ENCODE measurements at regions not wholly inside any gene's neighbourhood (a gene's known extent, or its start where the extent isn't known, plus 50 kb on each side); places are given as distances from the start of the nearest gene placed in this dataset.
A peak's percentile ranks its signal among the peaks of the same experiment; 100 is the strongest.

DNA sequence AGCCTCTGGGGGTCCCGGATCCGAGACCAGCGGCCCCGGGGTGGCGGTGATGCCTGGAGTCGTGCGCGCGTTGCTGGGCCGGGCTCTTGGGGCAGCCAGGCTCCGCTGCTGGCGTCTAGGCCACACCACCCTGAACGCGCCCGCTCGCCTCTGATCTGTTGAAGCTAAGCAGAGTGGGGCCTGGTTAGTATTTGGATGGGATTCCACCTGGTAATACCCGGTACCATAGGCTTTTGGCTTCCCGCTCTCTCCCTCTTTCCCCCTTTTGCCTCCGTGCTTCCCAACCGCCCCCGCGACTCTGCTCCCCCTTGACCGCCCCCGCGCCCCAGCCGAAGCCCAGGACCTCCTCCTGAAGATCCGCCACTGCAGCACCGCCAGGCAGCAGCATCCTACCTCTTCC lies 1383.5 kb upstream of the DEFB115 start:
- H3K27ac ChIP-seq (ENCODE audit: extremely low read depth, low read depth, low read length): no peak overlapping the region
- no peak for FAIRE-seq
- H3K4me3 ChIP-seq: no peak overlapping the region

DNA sequence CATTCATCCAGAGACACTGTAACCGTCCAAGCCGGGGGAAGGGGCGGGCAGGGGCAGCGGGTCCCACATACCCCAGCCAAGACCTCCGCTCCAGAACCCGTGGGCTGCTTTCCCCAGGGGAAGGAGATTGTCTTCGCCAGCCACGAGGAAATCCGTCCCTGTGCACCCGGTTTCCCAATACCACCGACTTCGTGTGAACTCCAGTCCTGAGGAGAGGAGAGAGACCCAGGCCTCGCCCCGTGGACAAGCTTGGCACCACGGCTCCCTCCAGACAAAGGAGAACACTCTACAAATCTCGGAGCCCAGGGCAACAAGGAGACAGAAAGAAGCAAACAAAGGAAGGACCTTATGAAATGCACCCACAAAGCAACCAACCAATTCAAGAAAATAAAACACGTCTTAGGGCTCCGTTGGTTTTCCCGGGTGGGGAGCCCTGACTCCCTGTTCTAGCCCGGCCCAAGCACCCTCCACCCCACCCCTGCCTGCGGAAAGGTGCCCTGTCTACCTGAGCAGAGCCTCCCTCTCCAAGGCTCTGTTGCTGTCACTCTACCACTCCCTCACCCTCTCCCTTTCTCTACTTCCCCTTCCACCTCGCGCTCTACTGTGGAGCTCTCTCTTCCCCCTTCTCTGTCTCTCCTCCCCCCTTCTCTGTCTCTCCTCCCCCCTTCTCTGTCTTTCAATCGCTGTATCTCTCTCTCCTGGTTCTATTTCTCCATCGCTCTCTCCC lies 1382.8 kb upstream of the DEFB115 start:
- intact Hi-C loops (cut with micrococcal nuclease): no loop called here
- WGBS (ENCODE audit: insufficient coverage, low coverage, missing lambda C conversion rate): 40% methylated on average over 19 of the region's 25 CpGs

More for the DNA sequence above, 1383.5 kb upstream of the DEFB115 start:
- Histone ChIP-seq H3K79me2 (ENCODE audit: control insufficient read depth, insufficient read depth, low read length) (no peaks in the 10 kb centered on the region), H3K4me1 (replicated peaks in 1 of 2; ENCODE audit: control insufficient read depth in 2 of 2, insufficient read depth in 2 of 2, low read length in 2 of 2) (peaks cover 0 to 25% of the 10 kb centered on the region in 2 experiments; a peak in 2 of 5 replicates), H3K9me3 (replicated peaks; ENCODE audit: control insufficient read depth, insufficient read depth, low read depth, low read length) (peaks cover 3% of the 10 kb centered on the region; the same call in 1 of the 2 replicates), H3K9ac (ENCODE audit: insufficient read depth in 1 of 2, low read depth in 2 of 2, low read length in 2 of 2) (no peak overlapping the region), H3K9me1 (ENCODE audit: control insufficient read depth, insufficient read depth, low read length) (no peaks in the 10 kb centered on the region), H4K20me1 (replicated peaks; ENCODE audit: control insufficient read depth, insufficient read depth, low read length) (no peaks in the 10 kb centered on the region), H3K27me3 (ENCODE audit: control insufficient read depth in 2 of 2, insufficient read depth in 2 of 2, low read length in 2 of 2) (no peaks in the 10 kb centered on the region), H3K4me2 (ENCODE audit: insufficient read depth, low read length) (no peak overlapping the region), H3K36me3 (ENCODE audit: control insufficient read depth, insufficient read depth, low read length) (no peaks in the 10 kb centered on the region), H2AFZ (ENCODE audit: low read depth, low read length) (no peak overlapping the region)
- intact Hi-C loops (cut with micrococcal nuclease) (no loop called here), in situ Hi-C loops (cut with MboI) (no loop called here)
- ChIA-PET POLR2A (no interaction called here), CTCF (ENCODE audit: low intra/inter-chr PET ratio) (no interaction called here)
- no TSS peak for BruUV-seq (replicated peaks)
- peak in 1 of 4 experiments; percentile 39 for DNase-seq (ENCODE audit: extremely low read depth in 1 of 4, low spot score in 3 of 4)
- TF ChIP-seq USF2 (CRISPR knock-in tag; IDR thresholded peaks at IDR 0.05): no peak
- TF ChIP-seq POLR3A (IDR thresholded peaks at IDR 0.05; ENCODE audit: borderline replicate concordance, extremely low read depth, insufficient read depth, insufficient read length): peak; percentile 18
- ATAC-seq: no peak
- WGBS (ENCODE audit: insufficient coverage, low coverage, missing lambda C conversion rate): 59% methylated on average over 18 of the region's 28 CpGs

More for the DNA sequence above, 1382.8 kb upstream of the DEFB115 start:
- no peaks in the 10 kb centered on the region for H3K9me1 ChIP-seq (ENCODE audit: control insufficient read depth, insufficient read depth, low read length)
- H4K20me1 ChIP-seq (replicated peaks; ENCODE audit: control insufficient read depth, insufficient read depth, low read length): no peaks in the 10 kb centered on the region
- H3K36me3 ChIP-seq (ENCODE audit: control insufficient read depth, insufficient read depth, low read length): no peaks in the 10 kb centered on the region
- peaks cover 0 to 27% of the 10 kb centered on the region in 2 experiments; a peak in 2 of 5 replicates for H3K4me1 ChIP-seq (replicated peaks in 1 of 2; ENCODE audit: control insufficient read depth in 2 of 2, insufficient read depth in 2 of 2, low read length in 2 of 2)
- in situ Hi-C loops (cut with MboI): loop anchor here (5.0 kb wide), 2 partner anchors 752 to 938 kb away; no protein-coding TSS in a partner anchor
- CTCF ChIA-PET (ENCODE audit: low intra/inter-chr PET ratio): no interaction called here
- H3K79me2 ChIP-seq (ENCODE audit: control insufficient read depth, insufficient read depth, low read length): no peaks in the 10 kb centered on the region
- BruUV-seq (replicated peaks): no TSS peak
- FAIRE-seq: no peak
- H3K9me3 ChIP-seq (replicated peaks; ENCODE audit: control insufficient read depth, insufficient read depth, low read depth, low read length): peaks cover 3% of the 10 kb centered on the region; the same call in 1 of the 2 replicates
- peak in 1 of 4 experiments; percentile 12 for DNase-seq (ENCODE audit: extremely low read depth in 1 of 4, low spot score in 3 of 4)
- no peak overlapping the region for H3K4me3 ChIP-seq
- TF ChIP-seq KAT2B (IDR thresholded peaks at IDR 0.05; ENCODE audit: low read depth, low read length) (no peak), ZNF146 (CRISPR knock-in tag; IDR thresholded peaks at IDR 0.05; ENCODE audit: unreplicated experiment) (no peak), NCOA6 (IDR thresholded peaks at IDR 0.05) (no peak), POLR2G (IDR thresholded peaks at IDR 0.05; ENCODE audit: low read depth, low read length) (no peak), SLC30A9 (CRISPR knock-in tag; IDR thresholded peaks at IDR 0.05) (no peak), PTRF (tag; IDR thresholded peaks at IDR 0.05) (no peak), ESRRA (IDR thresholded peaks at IDR 0.05; ENCODE audit: borderline replicate concordance, low read depth) (no peak), DACH1 (IDR thresholded peaks at IDR 0.05; ENCODE audit: partially characterized antibody) (no peak), SREBF1 (IDR thresholded peaks at IDR 0.05; ENCODE audit: borderline replicate concordance, low read depth, low read length) (no peak)
- no peak overlapping the region for H3K9ac ChIP-seq (ENCODE audit: insufficient read depth in 1 of 2, low read depth in 2 of 2, low read length in 2 of 2)
- ATAC-seq: no peak
- no peak overlapping the region for H2AFZ ChIP-seq (ENCODE audit: low read depth, low read length)
- H3K27ac ChIP-seq (ENCODE audit: extremely low read depth, low read depth, low read length): no peak overlapping the region
- POLR2A ChIA-PET: no interaction called here
- H3K27me3 ChIP-seq (ENCODE audit: control insufficient read depth in 2 of 2, insufficient read depth in 2 of 2, low read length in 2 of 2): no peaks in the 10 kb centered on the region
- no peak overlapping the region for H3K4me2 ChIP-seq (ENCODE audit: insufficient read depth, low read length)
